HL-60 (cell line): ENCODE measurements at regions not wholly inside any gene's neighbourhood (a gene's known extent, or its start where the extent isn't known, plus 50 kb on each side); places are given as distances from the start of the nearest gene placed in this dataset.

Experiments
- REST ChIP-seq: IDR thresholded peaks from 2 replicates; pipeline ENCODE4 v1.6.1; 2012; ENCODE audit warnings: low read depth; ENCODE audit not compliant: insufficient replicate concordance
- TF ChIP-seq, protein P1 (sequence below): IDR thresholded peaks from one replicate; pipeline ENCODE4 v1.5.1; 2011; ENCODE audit warnings: low read length, control low read depth, inconsistent platforms; ENCODE audit not compliant: insufficient read depth

GRCh38 chr3:1696669-1697275, 401.9 kb upstream of the CNTN4 start:
- TF ChIP-seq, protein P1, sequence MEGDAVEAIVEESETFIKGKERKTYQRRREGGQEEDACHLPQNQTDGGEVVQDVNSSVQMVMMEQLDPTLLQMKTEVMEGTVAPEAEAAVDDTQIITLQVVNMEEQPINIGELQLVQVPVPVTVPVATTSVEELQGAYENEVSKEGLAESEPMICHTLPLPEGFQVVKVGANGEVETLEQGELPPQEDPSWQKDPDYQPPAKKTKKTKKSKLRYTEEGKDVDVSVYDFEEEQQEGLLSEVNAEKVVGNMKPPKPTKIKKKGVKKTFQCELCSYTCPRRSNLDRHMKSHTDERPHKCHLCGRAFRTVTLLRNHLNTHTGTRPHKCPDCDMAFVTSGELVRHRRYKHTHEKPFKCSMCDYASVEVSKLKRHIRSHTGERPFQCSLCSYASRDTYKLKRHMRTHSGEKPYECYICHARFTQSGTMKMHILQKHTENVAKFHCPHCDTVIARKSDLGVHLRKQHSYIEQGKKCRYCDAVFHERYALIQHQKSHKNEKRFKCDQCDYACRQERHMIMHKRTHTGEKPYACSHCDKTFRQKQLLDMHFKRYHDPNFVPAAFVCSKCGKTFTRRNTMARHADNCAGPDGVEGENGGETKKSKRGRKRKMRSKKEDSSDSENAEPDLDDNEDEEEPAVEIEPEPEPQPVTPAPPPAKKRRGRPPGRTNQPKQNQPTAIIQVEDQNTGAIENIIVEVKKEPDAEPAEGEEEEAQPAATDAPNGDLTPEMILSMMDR: no peak
- no peak for TF ChIP-seq REST
